Activated CD8-positive, alpha-beta T cell treated with anti-CD3 and anti-CD28 coated beads for 36 hours (primary cell): ENCODE measurements at regions not wholly inside any gene's neighbourhood (a gene's known extent, or its start where the extent isn't known, plus 50 kb on each side); places are given as distances from the start of the nearest gene placed in this dataset.

Experiments
- ATAC-seq: fragments of 200-7000 bp; cut with Tn5 transposase; one replicate; pipeline ENCODE4 v1.10.0; 2021; ENCODE audit warnings: mild to moderate bottlenecking, moderate library complexity
- CTCF ChIA-PET: fragments of 350-600 bp; sonication (Branson Sonifier 250); formaldehyde crosslinking; loops from one replicate; lab custom pipeline; 2021; ENCODE audit warnings: antibody characterized with exemption; lab: Charles Lee
- POLR2A ChIA-PET: fragments of 350-600 bp; sonication (Branson Sonifier 250); formaldehyde crosslinking; loops from one replicate; lab custom pipeline; 2021; ENCODE audit warnings: antibody characterized with exemption; lab: Charles Lee
- DNase-seq: peaks from one replicate; pipeline ENCODE4 v3.0.0-alpha.2; 2020
- H3K27ac Mint-ChIP-seq: one replicate; pipeline ENCODE4 v1.8.0; 2021; ENCODE audit warnings: mild to moderate bottlenecking, mixed read lengths
- H3K27me3 Mint-ChIP-seq: one replicate; pipeline ENCODE4 v1.8.0; 2021; ENCODE audit warnings: mixed read lengths
- H3K36me3 Mint-ChIP-seq: one replicate; pipeline ENCODE4 v1.8.0; 2021; ENCODE audit warnings: low read depth, mixed read lengths
- H3K4me1 Mint-ChIP-seq: one replicate; pipeline ENCODE4 v1.8.0; 2021; ENCODE audit warnings: low read depth, mixed read lengths
- H3K4me3 Mint-ChIP-seq: one replicate; pipeline ENCODE4 v1.8.0; 2021; ENCODE audit warnings: mild to moderate bottlenecking, moderate library complexity, mixed read lengths
- H3K9me3 Mint-ChIP-seq: one replicate; pipeline ENCODE4 v1.8.0; 2021; ENCODE audit warnings: mixed read lengths
- intact Hi-C: fragments of 100-400 bp; cut with micrococcal nuclease; formaldehyde crosslinking; loops from one replicate; pipeline ENCODE4 v1.10.0; 2022
- TF ChIP-seq, protein P1 (sequence below): fragments of 200-600 bp; IDR thresholded peaks from one replicate; pipeline ENCODE4 v1.8.0; 2022; ENCODE audit warnings: antibody characterized with exemption, mild to moderate bottlenecking

DNA sequence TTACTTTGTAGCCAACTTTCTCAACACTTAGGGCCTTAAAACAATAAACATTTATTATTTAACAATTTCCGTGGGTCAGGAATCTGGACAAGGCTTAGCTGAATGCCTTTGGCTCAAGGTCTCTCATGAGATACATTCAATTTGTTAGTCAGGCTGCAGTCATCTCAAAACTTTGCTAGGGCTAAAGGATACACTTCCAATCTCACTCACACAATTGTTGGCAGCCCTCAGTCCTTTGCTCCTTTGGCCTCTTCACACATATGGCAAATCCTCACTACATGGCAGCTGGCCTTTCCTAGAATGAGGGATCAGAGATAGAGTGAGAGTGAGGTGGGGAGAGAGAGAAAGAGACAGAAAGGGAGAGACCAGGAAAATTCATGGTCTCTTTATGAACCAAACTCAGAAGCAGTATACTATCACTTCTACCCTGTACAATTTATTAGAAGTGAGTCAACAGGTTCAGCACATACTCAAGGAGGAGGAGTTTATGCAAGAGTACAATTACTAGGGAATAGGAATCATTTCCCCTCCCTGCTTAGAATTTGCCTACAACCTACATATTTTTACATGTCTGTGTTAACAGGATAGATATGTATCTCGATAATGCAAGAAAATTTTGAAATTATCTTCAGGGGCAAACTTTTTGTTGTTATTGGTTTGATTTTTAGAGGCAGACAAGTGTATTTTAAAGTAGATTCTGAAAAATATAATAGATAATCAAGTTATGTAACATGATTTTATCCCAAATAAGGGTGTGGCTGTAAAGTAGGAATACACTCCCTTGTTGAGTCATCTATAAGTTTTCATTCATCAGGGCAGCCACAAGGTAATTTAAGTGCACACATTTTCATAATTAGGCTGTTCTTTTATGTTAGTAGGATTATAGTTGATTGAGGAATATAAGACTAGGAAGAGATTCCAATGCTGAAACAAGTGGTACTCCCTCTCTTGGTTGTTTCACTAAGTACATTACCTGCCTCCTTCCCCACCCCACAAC lies 85.9 kb upstream of the HMGCLL1 start:
- no peaks in the 10 kb centered on the region for H3K27me3 Mint-ChIP-seq
- ChIA-PET CTCF (no interaction called here), POLR2A (no interaction called here)
- no peaks in the 10 kb centered on the region for H3K36me3 Mint-ChIP-seq
- H3K4me1 Mint-ChIP-seq: no peaks in the 10 kb centered on the region
- H3K9me3 Mint-ChIP-seq: peaks cover 12% of the 10 kb centered on the region
- intact Hi-C loops: no loop called here
- no peak overlapping the region for H3K4me3 Mint-ChIP-seq
- H3K27ac Mint-ChIP-seq: no peak overlapping the region
- no peak for DNase-seq
- TF ChIP-seq, protein P1, sequence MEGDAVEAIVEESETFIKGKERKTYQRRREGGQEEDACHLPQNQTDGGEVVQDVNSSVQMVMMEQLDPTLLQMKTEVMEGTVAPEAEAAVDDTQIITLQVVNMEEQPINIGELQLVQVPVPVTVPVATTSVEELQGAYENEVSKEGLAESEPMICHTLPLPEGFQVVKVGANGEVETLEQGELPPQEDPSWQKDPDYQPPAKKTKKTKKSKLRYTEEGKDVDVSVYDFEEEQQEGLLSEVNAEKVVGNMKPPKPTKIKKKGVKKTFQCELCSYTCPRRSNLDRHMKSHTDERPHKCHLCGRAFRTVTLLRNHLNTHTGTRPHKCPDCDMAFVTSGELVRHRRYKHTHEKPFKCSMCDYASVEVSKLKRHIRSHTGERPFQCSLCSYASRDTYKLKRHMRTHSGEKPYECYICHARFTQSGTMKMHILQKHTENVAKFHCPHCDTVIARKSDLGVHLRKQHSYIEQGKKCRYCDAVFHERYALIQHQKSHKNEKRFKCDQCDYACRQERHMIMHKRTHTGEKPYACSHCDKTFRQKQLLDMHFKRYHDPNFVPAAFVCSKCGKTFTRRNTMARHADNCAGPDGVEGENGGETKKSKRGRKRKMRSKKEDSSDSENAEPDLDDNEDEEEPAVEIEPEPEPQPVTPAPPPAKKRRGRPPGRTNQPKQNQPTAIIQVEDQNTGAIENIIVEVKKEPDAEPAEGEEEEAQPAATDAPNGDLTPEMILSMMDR: no peak
- no peak for ATAC-seq

DNA sequence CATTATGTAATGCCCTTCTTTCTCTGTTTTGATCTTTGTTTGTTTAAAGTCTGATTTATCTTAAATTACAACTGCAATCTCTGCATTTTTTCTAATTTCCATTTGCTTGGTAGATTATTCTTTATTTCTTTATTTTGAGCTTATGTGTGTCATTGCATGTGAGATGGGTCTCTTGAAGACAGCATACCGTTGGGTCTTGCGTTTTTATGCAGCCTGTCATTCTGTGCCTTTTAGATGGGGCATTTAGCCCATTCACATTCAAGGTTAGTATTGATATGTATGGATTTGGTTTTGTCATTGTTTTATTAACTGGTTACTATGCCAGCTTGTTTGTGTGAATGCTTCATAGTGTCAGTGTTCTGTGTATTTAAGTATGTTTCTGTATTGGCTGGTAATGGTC lies 84.9 kb upstream of the HMGCLL1 start:
- peaks cover 13% of the 10 kb centered on the region for H3K9me3 Mint-ChIP-seq
- no peaks in the 10 kb centered on the region for H3K4me1 Mint-ChIP-seq
- no peaks in the 10 kb centered on the region for H3K36me3 Mint-ChIP-seq
- intact Hi-C loops: no loop called here
- POLR2A ChIA-PET: no interaction called here
- H3K27me3 Mint-ChIP-seq: no peaks in the 10 kb centered on the region
- TF ChIP-seq, protein P1: no peak
- H3K4me3 Mint-ChIP-seq: no peak overlapping the region
- DNase-seq (no peak), ATAC-seq (no peak)
- no peak overlapping the region for H3K27ac Mint-ChIP-seq
- CTCF ChIA-PET: no interaction called here

DNA sequence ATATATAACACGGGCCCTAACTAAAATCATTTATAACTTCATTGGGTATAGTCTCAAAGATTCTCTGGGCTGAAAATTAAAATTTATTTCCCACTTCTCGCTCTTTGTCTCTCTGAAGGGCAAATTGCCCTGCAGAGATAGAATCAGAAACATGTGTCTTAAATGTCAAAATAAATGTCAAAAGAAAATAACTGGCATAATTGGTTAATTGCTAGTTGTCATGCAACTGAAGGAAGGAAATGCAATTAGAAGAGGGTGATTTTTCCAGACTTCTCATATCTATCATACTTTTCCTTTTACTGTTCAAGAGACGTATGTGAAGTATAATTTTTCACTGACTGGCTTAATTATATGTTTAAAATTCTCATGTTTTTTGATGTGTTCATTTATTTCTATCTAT lies 80.3 kb upstream of the HMGCLL1 start:
- ChIA-PET POLR2A (no interaction called here), CTCF (no interaction called here)
- no peaks in the 10 kb centered on the region for H3K27me3 Mint-ChIP-seq
- H3K36me3 Mint-ChIP-seq: no peaks in the 10 kb centered on the region
- H3K9me3 Mint-ChIP-seq: peaks cover 21% of the 10 kb centered on the region
- no peak overlapping the region for H3K4me3 Mint-ChIP-seq
- no peak overlapping the region for H3K27ac Mint-ChIP-seq
- no peaks in the 10 kb centered on the region for H3K4me1 Mint-ChIP-seq
- intact Hi-C loops: no loop called here
- ATAC-seq: no peak
- TF ChIP-seq, protein P1: no peak
- DNase-seq: no peak

DNA sequence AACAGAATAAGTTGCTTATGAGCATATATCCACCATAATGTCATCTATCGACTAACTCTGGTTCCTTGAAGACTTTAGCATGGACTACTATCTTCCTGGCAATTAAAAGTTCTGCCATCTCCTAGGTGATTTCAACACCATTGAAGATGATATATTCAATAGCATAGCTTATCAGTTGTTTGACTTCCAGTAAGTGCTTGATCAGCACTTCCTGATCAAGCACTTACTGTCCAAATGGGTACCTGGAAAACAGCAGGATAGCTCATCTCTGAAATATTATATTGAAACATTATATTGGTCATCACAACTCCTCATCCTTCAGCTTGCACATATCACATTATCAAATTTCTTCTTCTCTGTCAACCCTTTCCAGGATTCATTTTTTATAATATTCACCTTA lies 75.5 kb upstream of the HMGCLL1 start:
- TF ChIP-seq, protein P1: no peak
- H3K27ac Mint-ChIP-seq: no peak overlapping the region
- ChIA-PET CTCF (no interaction called here), POLR2A (no interaction called here)
- no peaks in the 10 kb centered on the region for H3K27me3 Mint-ChIP-seq
- no peaks in the 10 kb centered on the region for H3K36me3 Mint-ChIP-seq
- DNase-seq: no peak
- ATAC-seq: no peak
- peaks cover 14% of the 10 kb centered on the region for H3K9me3 Mint-ChIP-seq
- intact Hi-C loops: no loop called here
- no peaks in the 10 kb centered on the region for H3K4me1 Mint-ChIP-seq
- H3K4me3 Mint-ChIP-seq: no peak overlapping the region

DNA sequence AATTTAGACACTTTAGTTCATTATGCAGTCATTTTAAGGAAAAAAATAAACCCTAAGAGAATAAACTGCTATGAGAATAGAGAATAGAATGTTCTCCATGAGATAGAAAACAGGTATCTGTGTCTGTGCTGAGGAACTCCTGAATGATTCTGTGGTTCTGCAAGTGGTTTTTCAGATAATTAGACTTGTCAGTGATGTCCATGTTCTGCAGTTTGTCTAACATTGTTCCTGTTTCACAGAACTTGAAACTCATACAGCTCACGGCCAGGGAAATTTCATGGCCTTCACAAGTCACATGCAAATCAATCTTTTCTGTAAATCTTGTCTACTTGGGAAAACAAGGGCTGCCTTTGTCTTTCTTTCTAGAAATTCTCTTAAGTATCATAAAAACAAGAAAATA lies 73.4 kb upstream of the HMGCLL1 start:
- intact Hi-C loops: no loop called here
- Mint-ChIP-seq H3K4me1 (no peaks in the 10 kb centered on the region), H3K4me3 (no peak overlapping the region), H3K27me3 (no peaks in the 10 kb centered on the region), H3K36me3 (no peaks in the 10 kb centered on the region), H3K27ac (no peak overlapping the region), H3K9me3 (peaks cover 9% of the 10 kb centered on the region)
- no peak for ATAC-seq
- ChIA-PET CTCF (no interaction called here), POLR2A (no interaction called here)
- TF ChIP-seq, protein P1: no peak
- no peak for DNase-seq
